K562 (cell line): ENCODE measurements at regions not wholly inside any gene's neighbourhood (a gene's known extent, or its start where the extent isn't known, plus 50 kb on each side); places are given as distances from the start of the nearest gene placed in this dataset.

ENCODE experiments used
- KDM4B ChIP-seq, 2 experiments: fragments of 450-650 bp in 1 of 2; sonication (generic) in 1 of 2; IDR thresholded peaks; 2 replicates each; pipeline ENCODE4 v1.6.1; 2016 to 2017; ENCODE audit warnings: borderline replicate concordance in 2 of 2, antibody characterized with exemption in 1 of 2, low read depth in 1 of 2, mild to moderate bottlenecking in 1 of 2
- ZNF318 ChIP-seq, 2 experiments: fragments of 450-650 bp; IDR thresholded peaks; 2 replicates each; pipeline ENCODE4 v1.6.1; 2016; ENCODE audit warnings: mild to moderate bottlenecking in 2 of 2, borderline replicate concordance in 1 of 2, low read depth in 1 of 2, moderate library complexity in 1 of 2

- TF ChIP-seq ZNF318 (IDR thresholded peaks at IDR 0.05; ENCODE audit: borderline replicate concordance in 1 of 2, low read depth in 1 of 2), result no peak
- no peak for TF ChIP-seq KDM4B (IDR thresholded peaks at IDR 0.05; ENCODE audit: borderline replicate concordance in 2 of 2, low read depth in 1 of 2)
- TF ChIP-seq, all 486 proteins: peak for 45
These were observed 231.7 kb upstream of the SERP2 start (continued) for GRCh38 chr13:44141725-44142539.
